ENCODE measurements at regions not wholly inside any gene's neighbourhood (a gene's known extent, or its start where the extent isn't known, plus 50 kb on each side); places are given as distances from the start of the nearest gene placed in this dataset.
A peak's percentile ranks its signal among the peaks of the same experiment; 100 is the strongest.

DNA sequence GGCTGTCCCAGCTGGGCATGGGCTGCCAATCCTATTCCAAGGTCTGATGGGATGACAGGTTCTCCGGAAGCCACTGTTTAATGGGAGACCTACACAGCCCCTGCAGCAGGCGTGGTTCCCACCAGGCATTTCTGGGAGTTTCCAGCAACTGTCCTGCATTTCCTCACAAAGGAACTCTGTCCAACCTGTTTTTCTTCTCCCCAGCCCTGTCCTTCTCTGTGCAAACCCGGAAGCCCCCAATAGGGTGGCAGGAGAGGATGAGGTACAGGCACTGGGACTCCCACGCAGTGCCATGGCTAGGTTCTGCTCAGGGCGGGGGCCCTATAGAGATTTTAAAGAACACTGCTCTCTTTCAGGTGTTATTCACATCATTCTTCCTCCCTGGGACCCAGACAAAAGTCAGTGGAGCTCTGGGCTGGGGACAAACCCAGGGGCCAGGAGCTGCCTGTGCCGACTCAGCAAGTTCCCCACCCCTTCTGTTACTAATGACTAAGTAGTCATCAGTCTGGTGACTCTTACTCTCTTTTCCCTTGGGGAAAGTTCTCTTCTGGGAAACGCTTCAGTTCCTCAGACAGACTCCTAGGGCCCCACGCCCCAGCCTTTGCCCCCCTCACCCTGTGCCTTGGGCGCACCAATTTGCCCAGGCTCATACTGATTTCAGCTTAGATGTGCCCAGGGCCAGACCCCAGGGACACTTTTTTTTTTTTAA is 97.7 kb downstream of the CD47 start:
- peak; percentile 95 for DNase-seq (ENCODE audit: low read depth)

DNA sequence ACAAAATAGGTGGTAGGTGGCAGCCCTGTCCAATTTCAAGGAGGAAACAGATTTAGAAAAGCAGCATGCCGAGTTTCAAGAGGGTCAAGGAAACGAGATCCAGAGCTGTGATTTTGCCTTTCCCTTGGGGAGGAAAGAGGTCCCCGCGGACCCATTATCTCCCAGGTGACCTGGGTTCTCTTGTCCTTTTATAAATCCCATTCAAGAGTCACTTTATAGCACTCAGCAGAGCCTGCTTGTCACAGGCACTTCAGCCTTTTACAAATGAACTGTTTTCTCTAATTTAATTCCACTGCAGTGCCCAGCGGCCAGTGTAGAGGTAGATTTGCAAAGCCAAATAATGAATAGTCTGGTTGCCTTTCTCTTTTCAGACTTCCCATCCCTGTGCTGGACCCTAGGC is 99.9 kb downstream of the CD47 start:
- no peak for DNase-seq (ENCODE audit: low read depth)

- no peak for DNase-seq (ENCODE audit: low read depth)
These were observed 100.4 kb downstream of the CD47 start for GRCh38 chr3:107990433-107990832.

- DNase-seq (ENCODE audit: low read depth): peak; percentile 48
These were observed 101.2 kb downstream of the CD47 start for GRCh38 chr3:107989661-107990060.

DNA sequence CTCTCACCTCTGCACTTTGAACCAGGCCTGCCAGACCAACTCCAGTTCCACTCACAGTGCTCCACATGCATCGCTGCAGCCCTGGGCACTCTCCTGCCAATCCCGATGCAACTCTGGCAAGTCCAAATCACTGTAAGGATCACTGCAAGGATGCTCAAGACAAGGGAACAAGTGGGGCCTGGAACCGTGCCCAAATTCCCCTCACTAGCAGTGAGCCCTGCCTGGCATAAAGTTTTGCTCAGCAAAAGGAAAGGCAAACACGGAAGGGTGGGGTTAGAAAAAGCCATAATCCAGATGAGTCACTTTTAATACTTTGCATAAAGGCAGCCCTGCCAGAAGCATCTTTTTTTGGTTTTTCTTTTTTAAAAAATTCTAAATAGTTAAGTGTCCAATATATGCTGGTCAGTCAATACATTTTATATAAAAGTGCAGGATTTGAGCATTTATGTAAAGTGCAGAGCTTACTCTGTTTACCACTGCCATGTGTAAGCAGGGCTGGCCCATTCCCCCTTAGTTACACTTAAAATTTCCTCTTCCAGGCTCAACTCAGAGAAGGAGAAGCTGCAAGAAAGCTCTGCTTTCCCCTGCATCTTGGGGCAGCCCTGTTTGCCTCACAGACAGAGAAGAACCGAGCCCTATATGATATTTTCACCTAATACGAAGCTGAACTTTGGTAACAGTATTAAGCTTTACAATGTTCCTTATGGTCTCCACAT is 102.2 kb downstream of the CD47 start:
- peak; percentile 80 for DNase-seq (ENCODE audit: low read depth)

DNA sequence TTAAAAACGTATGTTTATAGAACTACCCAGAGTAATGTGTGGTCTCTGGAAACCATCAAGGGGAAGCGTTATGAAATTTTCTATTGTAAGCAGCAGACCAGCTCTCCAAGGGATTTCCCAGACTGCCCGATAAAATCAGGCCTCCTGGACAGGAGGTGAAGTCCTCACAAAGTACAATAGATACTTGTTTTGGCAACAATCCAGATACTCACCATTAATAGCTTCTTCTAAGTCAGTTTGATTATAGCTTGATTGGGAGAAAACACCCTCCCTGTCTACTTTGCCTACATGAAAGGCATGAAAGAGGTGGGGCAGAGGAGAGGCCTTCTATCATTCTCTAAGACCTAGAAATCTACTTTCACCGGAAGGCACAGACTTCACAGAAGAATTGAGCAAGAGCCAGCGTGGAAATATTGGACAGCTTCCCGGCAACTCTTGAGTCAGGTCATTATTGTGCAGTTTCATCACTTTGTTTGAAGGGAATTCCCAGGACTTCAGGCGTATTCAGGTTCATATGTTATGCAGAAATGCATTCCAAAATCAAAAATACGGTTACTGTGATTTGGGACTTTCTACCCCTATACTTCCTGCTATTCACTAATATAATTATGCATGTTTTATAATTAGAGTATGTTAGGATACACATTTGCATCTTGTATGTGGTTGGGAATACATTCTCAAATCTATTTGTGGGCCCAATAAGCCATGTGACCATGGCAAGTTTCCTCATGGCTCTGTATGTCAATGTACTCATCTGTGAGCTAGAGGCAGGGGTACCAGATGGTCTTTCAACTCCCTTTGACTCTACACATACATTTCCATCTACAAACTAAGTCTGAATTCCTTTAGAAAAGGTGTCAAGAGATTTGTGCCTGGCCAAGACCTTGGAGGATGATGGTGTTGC is 103.5 kb downstream of the CD47 start:
- DNase-seq (ENCODE audit: low read depth): peak; percentile 99

DNA sequence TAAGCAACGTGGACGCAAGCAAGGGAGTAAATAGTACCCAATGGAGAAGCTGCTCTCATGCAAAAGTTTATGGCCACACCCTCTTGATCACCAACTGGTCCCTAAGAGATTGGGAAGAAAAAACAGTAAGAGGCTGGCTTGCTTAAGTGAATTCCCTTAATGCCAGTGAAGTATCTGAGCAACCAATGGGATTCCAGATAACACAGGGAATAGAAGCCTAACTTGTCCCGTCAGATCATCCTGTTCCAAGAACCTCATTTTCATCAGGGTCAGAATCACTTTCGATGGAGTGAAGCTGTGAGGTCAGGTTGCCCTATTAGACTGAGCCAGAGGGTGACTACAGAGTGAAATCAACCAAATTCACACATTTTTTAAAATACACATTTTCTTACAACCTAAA is 104.3 kb downstream of the CD47 start:
- no peak for DNase-seq (ENCODE audit: low read depth)

DNA sequence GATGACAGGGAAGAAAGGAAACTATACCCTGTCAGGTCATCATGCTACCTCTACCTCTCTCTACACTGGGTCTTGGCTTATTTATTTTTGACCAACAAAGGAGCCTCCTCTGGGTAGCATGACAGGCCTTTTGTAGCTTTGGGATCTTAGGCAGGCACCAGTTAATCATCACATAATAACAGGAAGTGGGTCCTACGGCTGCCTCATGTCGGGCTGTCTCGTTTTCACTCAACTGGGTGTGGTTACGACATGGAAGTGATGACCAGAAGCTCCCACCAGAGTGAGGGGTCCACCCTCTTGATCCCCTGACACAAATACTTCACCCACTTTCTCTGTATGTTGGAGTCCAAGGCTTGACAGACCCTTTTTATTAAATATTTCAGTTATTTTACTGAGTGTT is 105.3 kb downstream of the CD47 start:
- DNase-seq (ENCODE audit: low read depth): peak; percentile 42

- no peak for DNase-seq (ENCODE audit: low read depth)
These were observed 107.6 kb downstream of the CD47 start for GRCh38 chr3:107983247-107983646.

DNA sequence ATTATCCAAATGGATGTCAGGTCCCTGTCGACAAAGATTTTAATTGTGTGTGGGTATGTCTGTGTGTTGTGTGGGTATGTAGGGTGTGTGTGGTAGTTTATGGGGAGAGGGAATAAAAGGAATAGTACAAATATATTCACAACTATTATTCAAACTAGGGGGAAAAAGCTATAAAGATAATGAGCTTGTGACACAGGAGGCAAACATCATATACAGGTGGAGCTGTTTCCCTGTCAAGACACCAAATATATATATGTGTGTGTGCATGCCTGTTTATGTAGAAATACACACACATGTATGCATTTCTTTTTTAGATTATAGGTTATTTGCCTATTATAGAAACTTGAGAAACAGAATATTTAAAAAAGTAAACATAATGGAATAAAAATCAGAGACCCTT is 108.7 kb downstream of the CD47 start:
- no peak for DNase-seq (ENCODE audit: low read depth)

- DNase-seq (ENCODE audit: low read depth): peak; percentile 37
These were observed 109.2 kb downstream of the CD47 start for GRCh38 chr3:107981471-107982111.

DNA sequence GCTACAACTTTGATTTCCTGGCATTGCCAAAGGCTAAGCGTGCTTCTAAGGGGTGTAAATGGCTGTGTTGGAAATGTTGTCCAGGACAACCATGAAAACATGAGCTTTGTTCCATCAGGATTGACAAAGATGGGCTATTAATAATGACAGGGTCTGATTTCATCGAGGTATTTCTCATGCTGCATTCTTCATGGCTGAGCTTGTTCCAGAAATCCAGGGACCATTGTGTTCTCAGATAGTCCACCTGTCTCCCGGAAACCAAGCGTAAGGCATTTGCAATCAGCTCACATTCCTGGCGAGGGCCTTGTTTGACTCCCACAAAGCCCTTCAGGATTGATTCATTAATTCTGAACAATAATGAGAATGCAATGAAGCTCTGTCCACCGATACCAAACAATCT is 111.3 kb downstream of the CD47 start:
- DNase-seq (ENCODE audit: low read depth): peak; percentile 79

DNA sequence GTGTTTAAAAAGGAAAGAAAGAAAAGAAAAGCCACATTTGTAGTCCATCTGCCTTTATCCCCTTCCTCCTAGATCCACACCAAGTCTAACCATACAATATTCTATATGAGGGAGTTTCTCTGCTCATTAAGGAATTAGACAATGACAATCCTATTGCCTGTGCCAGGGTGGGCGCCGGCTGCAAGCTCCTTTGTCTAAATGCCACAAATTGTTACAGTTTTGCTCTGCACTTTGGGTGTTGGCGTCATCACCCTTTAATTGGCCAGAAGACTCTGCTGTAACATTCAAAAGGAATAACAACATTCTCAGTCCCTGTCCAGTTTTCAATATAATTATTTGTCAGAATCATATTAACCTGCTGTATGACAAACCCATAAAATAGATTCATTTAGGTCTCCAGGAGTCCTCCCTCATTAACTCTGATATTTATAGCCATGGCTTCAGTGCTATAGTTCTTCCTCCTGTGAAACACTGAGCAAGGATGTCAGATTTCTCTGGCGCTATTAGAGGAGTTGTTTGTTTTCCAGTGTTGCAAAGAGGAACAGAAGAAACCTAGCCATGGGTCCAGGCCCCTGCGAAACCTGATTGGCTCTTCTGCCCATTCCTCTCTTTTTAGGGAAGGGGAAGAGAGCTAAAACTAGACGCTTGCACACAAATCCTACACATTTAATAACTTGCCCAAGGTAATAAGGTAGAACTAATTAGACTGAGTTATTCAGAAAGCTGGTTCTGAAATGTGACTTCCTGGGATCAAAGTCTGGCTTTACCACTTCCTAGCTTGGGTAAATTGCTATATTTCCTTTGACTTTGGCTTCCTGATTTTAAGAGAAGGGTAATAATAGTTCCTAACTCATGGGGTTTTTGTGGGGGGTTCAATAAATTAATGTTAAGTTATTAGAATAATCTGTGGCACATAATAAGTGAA is 112.4 kb downstream of the CD47 start:
- peak; percentile 58 for DNase-seq (ENCODE audit: low read depth)

DNA sequence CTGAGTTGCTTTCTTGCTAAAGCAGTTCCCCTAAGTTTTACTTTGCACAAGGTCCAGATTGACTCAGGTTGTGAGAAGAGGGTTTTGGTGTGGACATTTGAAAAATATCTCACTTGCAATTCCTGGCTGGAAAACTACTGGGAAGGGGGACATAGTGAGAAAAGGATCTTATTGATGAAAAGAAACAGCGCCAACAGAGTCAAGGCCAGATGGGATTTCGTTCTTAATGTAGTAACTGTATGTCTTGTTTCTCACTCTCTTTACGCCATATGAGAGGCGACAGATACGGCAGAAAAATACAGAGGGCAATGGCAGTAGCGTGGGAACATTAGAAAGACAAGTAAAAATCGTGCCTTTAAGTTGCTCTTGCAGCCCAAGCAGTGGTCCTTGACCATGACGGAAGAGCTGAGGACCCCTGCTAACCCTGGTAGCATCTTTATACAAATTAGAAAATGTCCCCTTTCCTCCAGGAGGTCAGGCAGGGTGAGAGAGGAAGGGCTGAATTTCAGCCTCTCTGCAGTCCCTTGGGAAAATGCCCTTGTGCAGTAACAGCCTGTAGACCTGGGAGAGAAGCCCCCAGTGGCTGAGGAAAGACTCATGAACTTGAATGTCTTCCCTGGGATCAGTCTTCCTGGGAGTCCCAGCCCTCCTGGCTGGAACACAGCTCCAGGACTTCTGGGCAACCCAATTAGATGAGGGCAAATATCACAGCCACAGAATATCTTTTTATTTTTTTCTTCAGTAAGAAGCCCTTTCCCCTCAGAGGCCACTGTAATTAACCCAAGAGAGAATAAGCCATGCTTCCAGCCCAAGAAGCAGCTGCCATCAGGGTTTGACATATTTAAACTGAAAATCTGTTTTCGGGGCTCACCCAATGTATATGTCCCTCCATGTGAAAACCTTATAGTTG is 113.4 kb downstream of the CD47 start:
- DNase-seq (ENCODE audit: low read depth): no peak

DNA sequence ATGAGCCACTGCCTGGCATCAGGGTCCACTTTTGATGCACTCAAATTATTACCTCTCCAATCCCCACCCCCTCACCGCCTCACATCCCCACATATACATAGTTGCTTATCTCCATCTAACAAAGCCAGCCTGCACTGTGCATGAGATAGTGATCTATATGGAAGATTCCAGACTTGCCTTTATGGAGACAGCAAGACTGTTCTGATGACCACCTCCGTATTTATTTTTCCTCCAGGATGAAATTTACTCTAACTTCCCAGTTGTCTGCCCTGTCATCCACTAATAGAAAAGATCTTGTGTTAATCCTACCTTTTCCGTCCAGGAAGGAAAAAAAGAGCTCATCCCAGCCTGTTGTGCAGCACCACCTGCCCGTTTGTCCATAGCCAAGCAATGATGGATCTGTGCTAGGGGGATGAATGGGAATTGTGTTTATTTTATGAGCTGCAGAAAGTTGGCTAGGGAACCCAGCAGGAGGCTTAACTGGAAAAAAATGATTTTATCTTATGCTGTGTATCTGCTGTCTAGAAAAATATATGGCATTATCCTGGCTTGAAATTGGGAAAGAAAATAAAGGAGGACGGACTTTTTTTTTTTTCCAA is 114.5 kb downstream of the CD47 start:
- no peak for DNase-seq (ENCODE audit: low read depth)

GRCh38 chr3:107975529-107976201 is 115.2 kb downstream of the CD47 start:
- DNase-seq (ENCODE audit: low read depth): no peak

DNA sequence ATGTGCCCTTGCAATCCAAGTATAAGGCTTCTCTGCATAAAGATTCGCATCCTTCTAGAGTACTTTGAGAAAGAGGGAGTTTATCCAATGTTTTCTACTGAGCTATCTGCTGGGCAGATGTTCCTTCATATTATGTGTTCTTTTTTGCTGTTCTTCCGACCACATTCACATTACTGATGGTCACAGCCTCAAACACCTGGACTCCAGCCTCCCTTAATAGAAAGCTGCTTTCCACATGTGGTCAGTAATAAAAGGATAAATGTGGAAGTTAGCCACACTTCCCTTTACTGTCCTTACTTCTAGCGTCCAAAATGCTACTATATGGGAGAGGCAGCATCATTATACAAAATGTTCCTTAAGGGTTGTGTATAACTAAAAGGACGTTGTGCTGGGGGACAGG is 116.9 kb downstream of the CD47 start:
- no peak for DNase-seq (ENCODE audit: low read depth)

DNA sequence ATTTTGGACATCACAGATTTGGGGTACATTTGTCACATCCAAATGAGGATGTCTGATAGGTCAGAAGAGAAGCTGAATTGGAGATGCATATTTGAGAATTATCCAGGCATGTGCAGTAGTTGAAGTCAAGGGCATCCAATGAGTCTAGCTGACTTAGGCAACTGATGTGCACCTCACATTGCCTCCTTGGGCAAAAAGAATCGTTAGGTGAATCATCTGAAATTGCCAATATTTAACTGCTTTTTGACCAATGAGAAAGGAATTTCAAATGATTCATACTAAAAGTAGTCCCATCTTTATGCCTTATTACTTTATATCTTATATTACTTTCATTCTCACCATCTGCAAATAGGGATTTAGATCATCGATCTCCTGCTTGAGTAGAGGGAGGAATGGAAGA is 117.7 kb downstream of the CD47 start:
- DNase-seq (ENCODE audit: low read depth): peak; percentile 73
